WTC11 (cell line): ENCODE measurements at regions not wholly inside any gene's neighbourhood (a gene's known extent, or its start where the extent isn't known, plus 50 kb on each side); places are given as distances from the start of the nearest gene placed in this dataset.

Source experiments
- ATAC-seq: fragments of 200-7000 bp; cut with Tn5 transposase; 2 replicates; pipeline ENCODE4 v1.10.0; 2021; ENCODE audit warnings: mild to moderate bottlenecking, moderate library complexity
- CTCF ChIA-PET: fragments of 300-600 bp; sonication (Branson Sonifier 250); formaldehyde crosslinking; loops from one replicate; lab custom pipeline; 2021; ENCODE audit warnings: antibody characterized with exemption; lab: Charles Lee
- POLR2A ChIA-PET: fragments of 350-600 bp; sonication (Branson Sonifier 250); formaldehyde crosslinking; loops from one replicate; lab custom pipeline; 2021; ENCODE audit warnings: antibody characterized with exemption; lab: Charles Lee
- DNase-seq: peaks from one replicate; pipeline ENCODE4 v3.0.0; 2021; ENCODE audit warnings: low spot score
- H3K27ac Mint-ChIP-seq: 2 replicates; pipeline ENCODE4 v1.8.0; 2021; ENCODE audit warnings: mixed read lengths
- H3K27me3 Mint-ChIP-seq: 2 replicates; pipeline ENCODE4 v1.8.0; 2021; ENCODE audit warnings: low read depth, mild to moderate bottlenecking, moderate library complexity, mixed read lengths
- H3K36me3 Mint-ChIP-seq: 2 replicates; pipeline ENCODE4 v1.8.0; 2021; ENCODE audit warnings: mixed read lengths
- H3K4me1 Mint-ChIP-seq: 2 replicates; pipeline ENCODE4 v1.8.0; 2022; ENCODE audit warnings: mixed read lengths
- H3K4me3 Mint-ChIP-seq: 2 replicates; pipeline ENCODE4 v1.8.0; 2021; ENCODE audit warnings: mild to moderate bottlenecking, moderate library complexity, mixed read lengths
- H3K9me3 Mint-ChIP-seq: 2 replicates; pipeline ENCODE4 v1.8.0; 2021; ENCODE audit warnings: mixed read lengths
- IRF2 ChIP-seq: sonication (generic); formaldehyde crosslinking; IDR thresholded peaks from 2 replicates; pipeline ENCODE4 v1.8.0; 2022; ENCODE audit warnings: low read depth, missing genetic modification reagents, borderline replicate concordance
- PRRX2 ChIP-seq: fragments of 250-450 bp; sonication (Bioruptor Pico); IDR thresholded peaks from 2 replicates; pipeline ENCODE4 v1.8.0; 2021; ENCODE audit warnings: mild to moderate bottlenecking
- SMAD4 ChIP-seq: sonication (generic); formaldehyde crosslinking; IDR thresholded peaks from 2 replicates; pipeline ENCODE4 v1.8.0; 2022; ENCODE audit warnings: mild to moderate bottlenecking, missing genetic modification reagents
- ZNF532 ChIP-seq: fragments of 250-450 bp; sonication (Bioruptor Pico); IDR thresholded peaks from 2 replicates; pipeline ENCODE4 v1.9.0; 2021; ENCODE audit warnings: mild to moderate bottlenecking, borderline replicate concordance
- TF ChIP-seq, protein P1 (sequence below): sonication (generic); formaldehyde crosslinking; IDR thresholded peaks from 2 replicates; pipeline ENCODE4 v1.8.1; 2023; ENCODE audit warnings: mild to moderate bottlenecking, missing genetic modification reagents
- TF ChIP-seq, protein P2 (sequence below): sonication (generic); formaldehyde crosslinking; IDR thresholded peaks from 2 replicates; pipeline ENCODE4 v1.8.0; 2022; ENCODE audit warnings: mild to moderate bottlenecking, missing genetic modification reagents
- TF ChIP-seq, protein P3 (sequence below): sonication (generic); formaldehyde crosslinking; IDR thresholded peaks from 2 replicates; pipeline ENCODE4 v1.8.0; 2023; ENCODE audit warnings: mild to moderate bottlenecking, missing genetic modification reagents
- TF ChIP-seq, protein P4 (sequence below): sonication (generic); formaldehyde crosslinking; IDR thresholded peaks from 2 replicates; pipeline ENCODE4 v1.8.0; 2022; ENCODE audit warnings: missing genetic modification reagents

- ChIA-PET POLR2A (no interaction called here), CTCF (no interaction called here)
- Mint-ChIP-seq H3K4me3 (no peak overlapping the region), H3K9me3 (peaks cover 7% of the 10 kb centered on the region), H3K36me3 (peaks cover 7% of the 10 kb centered on the region; the same call in 1 of the 2 replicates), H3K4me1 (peaks cover 21% of the 10 kb centered on the region), H3K27me3 (no peaks in the 10 kb centered on the region)
- no peak for DNase-seq
- no peak for TF ChIP-seq IRF2
- no peak for TF ChIP-seq PRRX2 (CRISPR knock-in tag)
- TF ChIP-seq, protein P1, sequence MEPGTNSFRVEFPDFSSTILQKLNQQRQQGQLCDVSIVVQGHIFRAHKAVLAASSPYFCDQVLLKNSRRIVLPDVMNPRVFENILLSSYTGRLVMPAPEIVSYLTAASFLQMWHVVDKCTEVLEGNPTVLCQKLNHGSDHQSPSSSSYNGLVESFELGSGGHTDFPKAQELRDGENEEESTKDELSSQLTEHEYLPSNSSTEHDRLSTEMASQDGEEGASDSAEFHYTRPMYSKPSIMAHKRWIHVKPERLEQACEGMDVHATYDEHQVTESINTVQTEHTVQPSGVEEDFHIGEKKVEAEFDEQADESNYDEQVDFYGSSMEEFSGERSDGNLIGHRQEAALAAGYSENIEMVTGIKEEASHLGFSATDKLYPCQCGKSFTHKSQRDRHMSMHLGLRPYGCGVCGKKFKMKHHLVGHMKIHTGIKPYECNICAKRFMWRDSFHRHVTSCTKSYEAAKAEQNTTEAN (CRISPR knock-in tag), result no peak
- TF ChIP-seq, protein P2, sequence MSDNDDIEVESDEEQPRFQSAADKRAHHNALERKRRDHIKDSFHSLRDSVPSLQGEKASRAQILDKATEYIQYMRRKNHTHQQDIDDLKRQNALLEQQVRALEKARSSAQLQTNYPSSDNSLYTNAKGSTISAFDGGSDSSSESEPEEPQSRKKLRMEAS (CRISPR knock-in tag), result no peak
- TF ChIP-seq, protein P3, sequence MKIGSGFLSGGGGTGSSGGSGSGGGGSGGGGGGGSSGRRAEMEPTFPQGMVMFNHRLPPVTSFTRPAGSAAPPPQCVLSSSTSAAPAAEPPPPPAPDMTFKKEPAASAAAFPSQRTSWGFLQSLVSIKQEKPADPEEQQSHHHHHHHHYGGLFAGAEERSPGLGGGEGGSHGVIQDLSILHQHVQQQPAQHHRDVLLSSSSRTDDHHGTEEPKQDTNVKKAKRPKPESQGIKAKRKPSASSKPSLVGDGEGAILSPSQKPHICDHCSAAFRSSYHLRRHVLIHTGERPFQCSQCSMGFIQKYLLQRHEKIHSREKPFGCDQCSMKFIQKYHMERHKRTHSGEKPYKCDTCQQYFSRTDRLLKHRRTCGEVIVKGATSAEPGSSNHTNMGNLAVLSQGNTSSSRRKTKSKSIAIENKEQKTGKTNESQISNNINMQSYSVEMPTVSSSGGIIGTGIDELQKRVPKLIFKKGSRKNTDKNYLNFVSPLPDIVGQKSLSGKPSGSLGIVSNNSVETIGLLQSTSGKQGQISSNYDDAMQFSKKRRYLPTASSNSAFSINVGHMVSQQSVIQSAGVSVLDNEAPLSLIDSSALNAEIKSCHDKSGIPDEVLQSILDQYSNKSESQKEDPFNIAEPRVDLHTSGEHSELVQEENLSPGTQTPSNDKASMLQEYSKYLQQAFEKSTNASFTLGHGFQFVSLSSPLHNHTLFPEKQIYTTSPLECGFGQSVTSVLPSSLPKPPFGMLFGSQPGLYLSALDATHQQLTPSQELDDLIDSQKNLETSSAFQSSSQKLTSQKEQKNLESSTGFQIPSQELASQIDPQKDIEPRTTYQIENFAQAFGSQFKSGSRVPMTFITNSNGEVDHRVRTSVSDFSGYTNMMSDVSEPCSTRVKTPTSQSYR (CRISPR knock-in tag), result no peak
- TF ChIP-seq ZNF532, result no peak
- TF ChIP-seq, all 79 proteins: peak for 0
- ATAC-seq, result no peak
- no peak overlapping the region for H3K27ac Mint-ChIP-seq
Observed at GRCh38 chr2:17287183-17287582, 231.1 kb downstream of the RAD51AP2 start.

DNA sequence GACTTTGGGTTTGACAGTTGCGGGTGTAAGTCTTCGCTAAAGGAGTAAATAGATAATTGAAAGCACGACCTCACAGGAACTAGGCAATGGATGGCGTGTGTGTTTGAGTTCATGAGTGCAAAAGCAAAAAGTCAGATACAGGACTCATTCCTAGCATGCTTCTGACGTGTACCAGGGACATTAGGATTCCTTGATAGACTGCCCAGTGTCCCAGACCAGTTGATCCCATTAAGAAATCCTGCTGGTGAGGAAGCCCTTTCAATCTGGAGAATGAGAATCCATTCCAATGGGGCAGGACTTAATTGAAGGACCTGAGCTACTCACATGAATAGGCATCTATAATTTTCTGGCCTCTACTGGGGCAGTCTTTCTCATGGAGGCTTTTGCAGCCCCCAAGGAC lies 235.4 kb downstream of the RAD51AP2 start:
- POLR2A ChIA-PET, result no interaction called here
- no peaks in the 10 kb centered on the region for H3K36me3 Mint-ChIP-seq
- H3K4me1 Mint-ChIP-seq, result peaks cover 4% of the 10 kb centered on the region
- no peak for ATAC-seq
- TF ChIP-seq, protein P4, sequence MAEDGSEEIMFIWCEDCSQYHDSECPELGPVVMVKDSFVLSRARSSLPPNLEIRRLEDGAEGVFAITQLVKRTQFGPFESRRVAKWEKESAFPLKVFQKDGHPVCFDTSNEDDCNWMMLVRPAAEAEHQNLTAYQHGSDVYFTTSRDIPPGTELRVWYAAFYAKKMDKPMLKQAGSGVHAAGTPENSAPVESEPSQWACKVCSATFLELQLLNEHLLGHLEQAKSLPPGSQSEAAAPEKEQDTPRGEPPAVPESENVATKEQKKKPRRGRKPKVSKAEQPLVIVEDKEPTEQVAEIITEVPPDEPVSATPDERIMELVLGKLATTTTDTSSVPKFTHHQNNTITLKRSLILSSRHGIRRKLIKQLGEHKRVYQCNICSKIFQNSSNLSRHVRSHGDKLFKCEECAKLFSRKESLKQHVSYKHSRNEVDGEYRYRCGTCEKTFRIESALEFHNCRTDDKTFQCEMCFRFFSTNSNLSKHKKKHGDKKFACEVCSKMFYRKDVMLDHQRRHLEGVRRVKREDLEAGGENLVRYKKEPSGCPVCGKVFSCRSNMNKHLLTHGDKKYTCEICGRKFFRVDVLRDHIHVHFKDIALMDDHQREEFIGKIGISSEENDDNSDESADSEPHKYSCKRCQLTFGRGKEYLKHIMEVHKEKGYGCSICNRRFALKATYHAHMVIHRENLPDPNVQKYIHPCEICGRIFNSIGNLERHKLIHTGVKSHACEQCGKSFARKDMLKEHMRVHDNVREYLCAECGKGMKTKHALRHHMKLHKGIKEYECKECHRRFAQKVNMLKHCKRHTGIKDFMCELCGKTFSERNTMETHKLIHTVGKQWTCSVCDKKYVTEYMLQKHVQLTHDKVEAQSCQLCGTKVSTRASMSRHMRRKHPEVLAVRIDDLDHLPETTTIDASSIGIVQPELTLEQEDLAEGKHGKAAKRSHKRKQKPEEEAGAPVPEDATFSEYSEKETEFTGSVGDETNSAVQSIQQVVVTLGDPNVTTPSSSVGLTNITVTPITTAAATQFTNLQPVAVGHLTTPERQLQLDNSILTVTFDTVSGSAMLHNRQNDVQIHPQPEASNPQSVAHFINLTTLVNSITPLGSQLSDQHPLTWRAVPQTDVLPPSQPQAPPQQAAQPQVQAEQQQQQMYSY, result no peak
- no peak for TF ChIP-seq SMAD4 (CRISPR knock-in tag)
- no peak for TF ChIP-seq ZNF532
- TF ChIP-seq, all 79 proteins: peak for 0
- Mint-ChIP-seq H3K9me3 (0 out of 2 replicates have a peak, but pooled peaks cover 3% of the 10 kb centered on the region), H3K27me3 (no peaks in the 10 kb centered on the region), H3K27ac (no peak overlapping the region), H3K4me3 (no peak overlapping the region)
- DNase-seq, result no peak
- CTCF ChIA-PET, result no interaction called here
